ENCODE measurements at regions not wholly inside any gene's neighbourhood (a gene's known extent, or its start where the extent isn't known, plus 50 kb on each side); places are given as distances from the start of the nearest gene placed in this dataset.

DNA sequence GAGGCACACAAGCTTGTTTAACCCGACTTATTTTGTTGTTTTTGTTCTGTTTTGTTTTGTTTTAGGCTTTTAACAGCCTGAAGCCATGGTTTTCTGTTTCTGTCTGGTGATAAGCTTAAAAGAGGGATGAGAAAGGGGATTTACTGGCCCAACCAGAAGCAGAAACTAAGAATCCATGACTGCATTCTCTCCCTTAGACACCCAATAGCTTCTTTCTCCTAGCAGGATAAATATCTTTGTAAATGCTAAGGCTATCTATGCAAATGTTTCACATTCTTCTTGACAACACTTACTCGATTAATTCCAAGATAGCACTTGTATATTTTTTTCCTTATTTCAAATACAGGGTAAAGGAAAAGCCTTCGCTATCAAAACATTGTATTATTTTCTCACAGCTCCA is 53.7 kb upstream of the SMAD1 start:
- no peaks in the 10 kb centered on the region for H3K9me3 ChIP-seq
- no peak for DNase-seq
- TF ChIP-seq, protein P1, sequence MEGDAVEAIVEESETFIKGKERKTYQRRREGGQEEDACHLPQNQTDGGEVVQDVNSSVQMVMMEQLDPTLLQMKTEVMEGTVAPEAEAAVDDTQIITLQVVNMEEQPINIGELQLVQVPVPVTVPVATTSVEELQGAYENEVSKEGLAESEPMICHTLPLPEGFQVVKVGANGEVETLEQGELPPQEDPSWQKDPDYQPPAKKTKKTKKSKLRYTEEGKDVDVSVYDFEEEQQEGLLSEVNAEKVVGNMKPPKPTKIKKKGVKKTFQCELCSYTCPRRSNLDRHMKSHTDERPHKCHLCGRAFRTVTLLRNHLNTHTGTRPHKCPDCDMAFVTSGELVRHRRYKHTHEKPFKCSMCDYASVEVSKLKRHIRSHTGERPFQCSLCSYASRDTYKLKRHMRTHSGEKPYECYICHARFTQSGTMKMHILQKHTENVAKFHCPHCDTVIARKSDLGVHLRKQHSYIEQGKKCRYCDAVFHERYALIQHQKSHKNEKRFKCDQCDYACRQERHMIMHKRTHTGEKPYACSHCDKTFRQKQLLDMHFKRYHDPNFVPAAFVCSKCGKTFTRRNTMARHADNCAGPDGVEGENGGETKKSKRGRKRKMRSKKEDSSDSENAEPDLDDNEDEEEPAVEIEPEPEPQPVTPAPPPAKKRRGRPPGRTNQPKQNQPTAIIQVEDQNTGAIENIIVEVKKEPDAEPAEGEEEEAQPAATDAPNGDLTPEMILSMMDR (IDR thresholded peaks at IDR 0.05; ENCODE audit: low read depth, low read length), result no peak

DNA sequence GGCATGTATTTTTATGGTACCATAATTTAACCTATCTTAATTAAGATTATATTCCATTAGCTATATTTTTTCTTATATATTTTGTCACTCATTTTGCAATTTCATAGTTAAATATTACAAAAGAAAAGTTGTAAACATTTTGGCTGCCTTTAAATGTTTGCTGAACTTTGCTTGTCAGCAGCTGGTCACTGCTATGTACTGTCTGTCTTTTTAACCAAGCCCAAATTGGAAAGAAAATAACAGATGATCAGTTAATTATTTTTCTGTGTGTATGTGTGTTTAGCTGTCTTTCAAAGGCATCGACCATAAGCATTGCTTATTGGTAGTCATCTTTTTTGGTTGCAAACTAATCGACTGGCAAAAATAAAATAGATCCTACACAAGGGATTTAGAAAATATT is 54.4 kb upstream of the SMAD1 start:
- TF ChIP-seq, protein P1 (IDR thresholded peaks at IDR 0.05; ENCODE audit: low read depth, low read length), result no peak
- H3K36me3 ChIP-seq, result no peaks in the 10 kb centered on the region

More for the DNA sequence above, 53.7 kb upstream of the SMAD1 start:
- no peaks in the 10 kb centered on the region for H3K4me1 ChIP-seq
- no peak overlapping the region for H3K4me3 ChIP-seq (ENCODE audit: low read depth, low read length)
- H3K27me3 ChIP-seq, result peaks cover 3% of the 10 kb centered on the region; the same call in 1 of the 2 replicates
- no peaks in the 10 kb centered on the region for H3K36me3 ChIP-seq

DNA sequence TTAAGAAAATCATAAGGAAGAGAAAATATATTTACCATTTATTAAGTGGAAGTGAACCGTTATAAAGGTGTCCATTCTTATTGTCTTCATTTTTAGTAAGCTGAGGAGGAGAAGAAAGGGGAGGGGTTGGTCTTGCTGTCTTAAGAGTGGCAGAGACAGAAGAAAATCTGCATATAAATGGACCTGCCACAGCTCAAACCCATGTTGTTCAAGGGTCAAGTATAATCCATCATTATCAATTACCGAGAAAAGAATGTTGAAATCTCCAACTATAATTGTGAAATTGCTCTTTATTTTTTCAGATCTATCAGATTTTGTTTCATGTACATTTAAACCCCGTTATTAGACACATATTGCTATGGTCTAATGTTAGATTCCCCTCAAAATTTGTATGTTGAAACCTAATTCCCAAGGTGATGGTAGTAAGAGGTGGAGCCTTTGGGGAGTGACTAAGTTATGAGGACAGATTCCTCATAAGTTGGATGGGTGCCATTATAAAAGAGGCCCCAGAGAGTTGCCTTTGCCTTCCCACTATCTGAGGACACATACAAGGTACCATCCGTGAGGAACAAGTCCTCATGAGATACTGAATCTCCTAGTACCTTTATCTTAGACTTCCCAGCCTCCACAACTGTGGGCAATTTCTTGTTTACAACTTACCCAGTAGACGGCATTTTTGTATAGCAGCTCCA is 58.5 kb upstream of the SMAD1 start:
- Histone ChIP-seq H3K4me1 (no peaks in the 10 kb centered on the region), H3K27me3 (no peaks in the 10 kb centered on the region; the same call in 1 of the 2 replicates), H3K9me3 (no peaks in the 10 kb centered on the region), H3K4me3 (ENCODE audit: low read depth, low read length) (no peak overlapping the region), H3K36me3 (no peaks in the 10 kb centered on the region)
- TF ChIP-seq, protein P1 (IDR thresholded peaks at IDR 0.05; ENCODE audit: low read depth, low read length), result no peak
- DNase-seq, result no peak

More for the DNA sequence above, 54.4 kb upstream of the SMAD1 start:
- no peaks in the 10 kb centered on the region for H3K4me1 ChIP-seq
- no peaks in the 10 kb centered on the region for H3K9me3 ChIP-seq
- no peaks in the 10 kb centered on the region; the same call in 1 of the 2 replicates for H3K27me3 ChIP-seq
- DNase-seq, result no peak
- H3K4me3 ChIP-seq (ENCODE audit: low read depth, low read length), result no peak overlapping the region

DNA sequence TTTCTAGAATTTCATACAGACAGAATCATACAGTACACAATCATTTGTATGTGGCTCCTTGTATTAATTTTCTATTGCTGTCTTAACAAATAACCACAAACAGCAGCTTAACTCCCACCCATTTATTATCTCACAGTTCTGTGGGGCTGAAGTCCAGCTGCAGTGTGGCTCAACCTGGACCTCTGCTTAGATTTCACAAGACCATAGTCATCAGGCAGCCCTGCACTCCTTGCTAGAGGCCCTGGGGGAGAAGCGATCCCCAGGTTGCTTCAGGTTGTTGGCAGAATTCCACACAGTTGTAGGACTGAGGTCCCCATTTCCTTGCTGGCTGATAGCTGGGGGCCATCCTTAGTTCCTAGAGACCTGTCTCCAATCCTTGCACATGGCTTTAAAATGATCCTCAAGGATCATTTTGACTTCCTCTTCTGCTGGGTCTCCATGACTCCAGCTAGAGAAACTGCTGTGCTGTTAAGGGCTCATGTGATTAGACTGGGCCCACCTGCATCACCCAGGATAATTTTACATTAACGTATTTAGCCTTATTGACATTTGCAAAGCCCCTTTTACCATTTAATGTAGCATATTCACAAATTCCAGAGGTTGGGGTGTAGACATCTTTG is 60.9 kb upstream of the SMAD1 start:
- no peaks in the 10 kb centered on the region for H3K36me3 ChIP-seq
- DNase-seq, result no peak
- no peaks in the 10 kb centered on the region for H3K4me1 ChIP-seq
- TF ChIP-seq, protein P1 (IDR thresholded peaks at IDR 0.05; ENCODE audit: low read depth, low read length), result no peak
- H3K9me3 ChIP-seq, result no peaks in the 10 kb centered on the region
- no peaks in the 10 kb centered on the region for H3K27me3 ChIP-seq
- H3K4me3 ChIP-seq (ENCODE audit: low read depth, low read length), result no peak overlapping the region

DNA sequence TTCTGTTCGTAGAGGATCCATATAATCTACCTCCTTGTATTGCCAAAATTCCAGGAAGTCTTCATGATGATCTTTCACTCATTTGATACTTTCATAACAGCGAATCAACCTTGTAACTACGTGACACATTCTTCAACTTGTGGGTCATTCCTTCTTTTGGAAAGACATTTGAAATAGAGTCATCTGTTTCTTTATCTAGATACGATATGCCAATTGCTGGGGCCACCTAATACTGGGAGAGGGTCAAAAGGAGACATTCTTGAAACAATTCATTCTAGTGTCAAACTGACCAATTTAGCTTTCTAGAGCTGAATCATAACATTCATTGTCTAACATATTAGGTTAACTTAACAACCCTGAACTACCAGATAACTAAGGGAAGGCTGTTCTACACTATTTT is 62.9 kb upstream of the SMAD1 start:
- H3K4me1 ChIP-seq, result no peaks in the 10 kb centered on the region
- TF ChIP-seq, protein P1 (IDR thresholded peaks at IDR 0.05; ENCODE audit: low read depth, low read length), result no peak
- no peaks in the 10 kb centered on the region for H3K36me3 ChIP-seq
- DNase-seq, result no peak
- H3K27me3 ChIP-seq, result no peaks in the 10 kb centered on the region
- no peak overlapping the region for H3K4me3 ChIP-seq (ENCODE audit: low read depth, low read length)
- H3K9me3 ChIP-seq, result no peaks in the 10 kb centered on the region
